Small intestine (tissue), 7 donors: ENCODE measurements at regions not wholly inside any gene's neighbourhood (a gene's known extent, or its start where the extent isn't known, plus 50 kb on each side); places are given as distances from the start of the nearest gene placed in this dataset.

Source experiments
- DNase-seq, 2 donors: peaks; one replicate each; pipeline versions ENCODE4 v3.0.0 to v3.0.0-alpha.2; 2013
- FAIRE-seq: peaks from 2 replicates; lab custom pipeline; 2012; peaks lifted over from hg19 to GRCh38; lab: Jason Lieb, UNC
- H3K27ac ChIP-seq, 3 donors: one replicate each; pipeline ENCODE4 v1.5.1; 2013; ENCODE audit warnings: low read length in 2 of 3, mild to moderate bottlenecking in 2 of 3, control low read depth in 1 of 3, inconsistent platforms in 1 of 3, low read depth in 1 of 3, moderate library complexity in 1 of 3
- H3K27me3 ChIP-seq, 3 donors: one replicate each; pipeline ENCODE4 v1.6.1; 2013; ENCODE audit warnings: low read length in 3 of 3, inconsistent platforms in 1 of 3; ENCODE audit not compliant: control insufficient read depth in 3 of 3, insufficient read depth in 3 of 3
- H3K36me3 ChIP-seq, 3 donors: one replicate each; pipeline ENCODE4 v1.6.1; 2013; ENCODE audit warnings: low read length in 3 of 3, inconsistent platforms in 1 of 3, low read depth in 1 of 3, mild to moderate bottlenecking in 1 of 3, moderate library complexity in 1 of 3; ENCODE audit not compliant: control insufficient read depth in 3 of 3, insufficient read depth in 2 of 3
- H3K4me1 ChIP-seq, 3 donors: one replicate each; pipeline ENCODE4 v1.6.1; 2013; ENCODE audit warnings: low read length in 2 of 3, inconsistent platforms in 1 of 3, low read depth in 1 of 3, mild to moderate bottlenecking in 1 of 3, moderate library complexity in 1 of 3; ENCODE audit not compliant: control insufficient read depth in 3 of 3, insufficient read depth in 2 of 3
- H3K4me3 ChIP-seq, 3 donors: one replicate each; pipeline ENCODE4 v1.5.1; 2013; ENCODE audit warnings: low read length in 3 of 3, control low read depth in 1 of 3, inconsistent platforms in 1 of 3, low read depth in 1 of 3, mild to moderate bottlenecking in 1 of 3, moderate library complexity in 1 of 3
- H3K9me3 ChIP-seq, 2 donors: one replicate each; pipeline ENCODE4 v1.6.1; 2013; ENCODE audit warnings: low read depth in 1 of 2, low read length in 1 of 2; ENCODE audit not compliant: control insufficient read depth in 2 of 2, insufficient read depth in 1 of 2
- WGBS, 3 donors: extraction: QIAGEN DNeasy Blood & Tissue Kit; methylation state at CpG; one replicate each; pipeline ENCODE4 v1.1.7; 2013; 5-methylcytosine and 5-hydroxymethylcytosine counted together
- donor health status: healthy with polysubstance abuse.
- donor health status: control.
- donor health status: control.
- donor health status: Bipolar disorder and iron deficiency.
- donor health status: healthy.

- 33 to 51% (median 40%) methylated on average over 4 of the region's 4 CpGs for WGBS, 3 donors
- DNase-seq, result no peak
- FAIRE-seq, result no peak
- no peaks in the 10 kb centered on the region for H3K27me3 ChIP-seq
- no peak overlapping the region for H3K27ac ChIP-seq
- no peaks in the 10 kb centered on the region for H3K36me3 ChIP-seq
- no peaks in the 10 kb centered on the region for H3K4me1 ChIP-seq
- H3K4me3 ChIP-seq, result no peak overlapping the region
- H3K9me3 ChIP-seq, result no peaks in the 10 kb centered on the region
Measured at GRCh38 chrX:145502670-145503069, 255.4 kb downstream of the SPANXN1 start.

- no peaks in the 10 kb centered on the region for H3K4me1 ChIP-seq
- H3K4me3 ChIP-seq, result no peak overlapping the region
- H3K36me3 ChIP-seq, result no peaks in the 10 kb centered on the region
- DNase-seq (no peak), FAIRE-seq (no peak)
- no peaks in the 10 kb centered on the region for H3K27me3 ChIP-seq
- H3K27ac ChIP-seq, result no peak overlapping the region
- WGBS, 3 donors, result 60 to 68% (median 64%) methylated on average over 5 of the region's 5 CpGs
- H3K9me3 ChIP-seq, result peaks cover 0 to 3% of the 10 kb centered on the region in 2 donors
Measured at GRCh38 chrX:145506214-145506613, 258.9 kb downstream of the SPANXN1 start.

- 72 to 80% (median 73%) methylated on average over 5 of the region's 5 CpGs for WGBS, 3 donors
- no peak for FAIRE-seq
Measured at GRCh38 chrX:145524931-145525330, 277.6 kb downstream of the SPANXN1 start.

GRCh38 chrX:145532176-145532780 lies 285.0 kb downstream of the SPANXN1 start:
- FAIRE-seq (no peak), DNase-seq (no peak)
- Histone ChIP-seq H3K4me3 (no peak overlapping the region), H3K9me3 (no peaks in the 10 kb centered on the region), H3K27me3 (no peaks in the 10 kb centered on the region), H3K27ac (no peak overlapping the region), H3K4me1 (no peaks in the 10 kb centered on the region), H3K36me3 (no peaks in the 10 kb centered on the region)
- 34 to 64% (median 50%) methylated on average over 4 of the region's 4 CpGs for WGBS, 3 donors

More at GRCh38 chrX:145524931-145525330, 277.6 kb downstream of the SPANXN1 start:
- Histone ChIP-seq H3K27ac (no peak overlapping the region), H3K4me1 (no peaks in the 10 kb centered on the region), H3K27me3 (no peaks in the 10 kb centered on the region), H3K36me3 (no peaks in the 10 kb centered on the region), H3K4me3 (no peak overlapping the region), H3K9me3 (no peaks in the 10 kb centered on the region)
- no peak for DNase-seq

GRCh38 chrX:145533534-145533933 lies 284.1 kb upstream of the SLITRK2 start:
- Histone ChIP-seq H3K36me3 (no peaks in the 10 kb centered on the region), H3K27me3 (no peaks in the 10 kb centered on the region), H3K4me3 (no peak overlapping the region), H3K27ac (no peak overlapping the region), H3K4me1 (no peaks in the 10 kb centered on the region), H3K9me3 (no peaks in the 10 kb centered on the region)
- 82 to 96% (median 88%) methylated on average over 3 of the region's 3 CpGs for WGBS, 3 donors
- FAIRE-seq, result no peak
- DNase-seq, result no peak

- Histone ChIP-seq H3K27ac (no peak overlapping the region), H3K9me3 (peaks cover 0 to 2% of the 10 kb centered on the region in 2 donors), H3K4me3 (no peak overlapping the region), H3K36me3 (no peaks in the 10 kb centered on the region), H3K27me3 (no peaks in the 10 kb centered on the region), H3K4me1 (no peaks in the 10 kb centered on the region)
- 73 to 90% (median 84%) methylated on average over 3 of the region's 3 CpGs for WGBS, 3 donors
- DNase-seq, result no peak
- FAIRE-seq, result no peak
Measured at GRCh38 chrX:145549496-145549895, 268.1 kb upstream of the SLITRK2 start.

- no peak for FAIRE-seq
- Histone ChIP-seq H3K36me3 (no peaks in the 10 kb centered on the region), H3K4me3 (no peak overlapping the region), H3K27ac (no peak overlapping the region), H3K4me1 (no peaks in the 10 kb centered on the region), H3K27me3 (no peaks in the 10 kb centered on the region), H3K9me3 (peaks cover 0 to 2% of the 10 kb centered on the region in 2 donors)
- WGBS, 3 donors, result 35 to 48% (median 36%) methylated on average over 1 of the region's 1 CpG
- no peak for DNase-seq
Measured at GRCh38 chrX:145552643-145553042, 265.0 kb upstream of the SLITRK2 start.

- FAIRE-seq (no peak), DNase-seq (no peak)
- Histone ChIP-seq H3K9me3 (peaks cover 0 to 2% of the 10 kb centered on the region in 2 donors), H3K27me3 (no peaks in the 10 kb centered on the region), H3K27ac (no peak overlapping the region), H3K36me3 (no peaks in the 10 kb centered on the region), H3K4me3 (no peak overlapping the region), H3K4me1 (no peaks in the 10 kb centered on the region)
- WGBS, 3 donors, result 76 to 92% (median 87%) methylated on average over 3 to 4 of the region's 4 CpGs
Measured at GRCh38 chrX:145553702-145554101, 263.9 kb upstream of the SLITRK2 start.

- FAIRE-seq, result no peak
- DNase-seq, result no peak
- H3K27ac ChIP-seq, result no peak overlapping the region
- H3K36me3 ChIP-seq, result no peaks in the 10 kb centered on the region
- no peaks in the 10 kb centered on the region for H3K4me1 ChIP-seq
- WGBS, 3 donors, result 57 to 67% (median 66%) methylated on average over 1 of the region's 1 CpG
- H3K9me3 ChIP-seq, result no peaks in the 10 kb centered on the region
- H3K27me3 ChIP-seq, result no peaks in the 10 kb centered on the region
- H3K4me3 ChIP-seq, result no peak overlapping the region
Measured at GRCh38 chrX:145563159-145563558, 254.5 kb upstream of the SLITRK2 start.
